Esophagus squamous epithelium (tissue), 4 donors: ENCODE measurements at regions not wholly inside any gene's neighbourhood (a gene's known extent, or its start where the extent isn't known, plus 50 kb on each side); places are given as distances from the start of the nearest gene placed in this dataset.

Source experiments
- CTCF ChIP-seq, 6 experiments: fragments of 450-650 bp in 4 of 6; fragments of 200-600 bp in 2 of 6; sonication (generic) in 2 of 6; IDR thresholded peaks; one replicate each; pipeline ENCODE4 v1.5.1; 2016 to 2019; ENCODE audit warnings: antibody characterized with exemption in 6 of 6, mild to moderate bottlenecking in 4 of 6, moderate library complexity in 4 of 6
- POLR2A ChIP-seq, 4 donors: fragments of 450-650 bp; IDR thresholded peaks; one replicate each; pipeline ENCODE4 v1.6.1; 2017; ENCODE audit warnings: antibody characterized with exemption in 4 of 4, mild to moderate bottlenecking in 4 of 4, moderate library complexity in 3 of 4

- TF ChIP-seq CTCF (IDR thresholded peaks at IDR 0.05) (no peak), POLR2A (IDR thresholded peaks at IDR 0.05) (no peak)
Measured at GRCh38 chr20:52321396-52321795, 129.8 kb upstream of the ZFP64 start.
